ENCODE measurements at regions not wholly inside any gene's neighbourhood (a gene's known extent, or its start where the extent isn't known, plus 50 kb on each side); places are given as distances from the start of the nearest gene placed in this dataset.
A peak's percentile ranks its signal among the peaks of the same experiment; 100 is the strongest.

DNA sequence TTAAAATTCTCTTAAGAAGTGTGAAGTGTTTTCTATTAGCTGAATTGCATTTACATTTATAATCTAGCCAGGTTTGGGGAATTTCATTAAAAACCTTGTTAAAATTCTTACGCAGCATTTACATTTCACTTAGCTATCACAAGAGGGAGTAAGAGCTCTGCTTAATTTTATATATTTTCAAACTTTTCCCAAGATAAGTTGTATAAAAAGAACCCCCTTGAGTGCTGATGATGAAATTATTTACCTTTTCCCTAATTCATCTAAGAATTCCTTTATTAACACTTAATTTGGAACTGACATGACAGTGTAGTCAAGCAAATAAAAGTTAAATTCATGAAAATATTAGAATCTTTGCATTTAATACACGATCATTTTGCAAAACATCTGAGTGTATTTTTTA, 54.2 kb upstream of the ZSWIM2 start (continued):
- TF ChIP-seq DEAF1 (CRISPR knock-in tag; IDR thresholded peaks at IDR 0.05) (0 out of 2 replicates have a peak, but pooled peaks have one; percentile 17), CTCF (IDR thresholded peaks at IDR 0.05 in 2 of 3, conservative IDR thresholded peaks at IDR 0.05 in 1 of 3; ENCODE audit: insufficient read depth in 2 of 3, low read depth in 1 of 3, low read length in 3 of 3) (peak in 2 of 3 experiments; percentile 30 to 62; a peak in 4 of 6 replicates), KDM5B (IDR thresholded peaks at IDR 0.05; ENCODE audit: insufficient replicate concordance, low read depth, low read length) (no peak), POLR2H (tag; IDR thresholded peaks at IDR 0.05; ENCODE audit: low read depth) (peak; percentile 32; the same call in 1 of the 2 replicates), REST (IDR thresholded peaks at IDR 0.05; ENCODE audit: borderline replicate concordance) (peak; percentile 46; the same call in 1 of the 2 replicates), REST (CRISPR knock-in tag; IDR thresholded peaks at IDR 0.05; ENCODE audit: low read depth) (no peak), ZEB2 (IDR thresholded peaks at IDR 0.05) (no peak), ZNF239 (CRISPR knock-in tag; IDR thresholded peaks at IDR 0.05) (no peak), ARID2 (IDR thresholded peaks at IDR 0.05) (no peak), HDAC8 (tag; IDR thresholded peaks at IDR 0.05) (no peak)
- TF ChIP-seq, protein P1, sequence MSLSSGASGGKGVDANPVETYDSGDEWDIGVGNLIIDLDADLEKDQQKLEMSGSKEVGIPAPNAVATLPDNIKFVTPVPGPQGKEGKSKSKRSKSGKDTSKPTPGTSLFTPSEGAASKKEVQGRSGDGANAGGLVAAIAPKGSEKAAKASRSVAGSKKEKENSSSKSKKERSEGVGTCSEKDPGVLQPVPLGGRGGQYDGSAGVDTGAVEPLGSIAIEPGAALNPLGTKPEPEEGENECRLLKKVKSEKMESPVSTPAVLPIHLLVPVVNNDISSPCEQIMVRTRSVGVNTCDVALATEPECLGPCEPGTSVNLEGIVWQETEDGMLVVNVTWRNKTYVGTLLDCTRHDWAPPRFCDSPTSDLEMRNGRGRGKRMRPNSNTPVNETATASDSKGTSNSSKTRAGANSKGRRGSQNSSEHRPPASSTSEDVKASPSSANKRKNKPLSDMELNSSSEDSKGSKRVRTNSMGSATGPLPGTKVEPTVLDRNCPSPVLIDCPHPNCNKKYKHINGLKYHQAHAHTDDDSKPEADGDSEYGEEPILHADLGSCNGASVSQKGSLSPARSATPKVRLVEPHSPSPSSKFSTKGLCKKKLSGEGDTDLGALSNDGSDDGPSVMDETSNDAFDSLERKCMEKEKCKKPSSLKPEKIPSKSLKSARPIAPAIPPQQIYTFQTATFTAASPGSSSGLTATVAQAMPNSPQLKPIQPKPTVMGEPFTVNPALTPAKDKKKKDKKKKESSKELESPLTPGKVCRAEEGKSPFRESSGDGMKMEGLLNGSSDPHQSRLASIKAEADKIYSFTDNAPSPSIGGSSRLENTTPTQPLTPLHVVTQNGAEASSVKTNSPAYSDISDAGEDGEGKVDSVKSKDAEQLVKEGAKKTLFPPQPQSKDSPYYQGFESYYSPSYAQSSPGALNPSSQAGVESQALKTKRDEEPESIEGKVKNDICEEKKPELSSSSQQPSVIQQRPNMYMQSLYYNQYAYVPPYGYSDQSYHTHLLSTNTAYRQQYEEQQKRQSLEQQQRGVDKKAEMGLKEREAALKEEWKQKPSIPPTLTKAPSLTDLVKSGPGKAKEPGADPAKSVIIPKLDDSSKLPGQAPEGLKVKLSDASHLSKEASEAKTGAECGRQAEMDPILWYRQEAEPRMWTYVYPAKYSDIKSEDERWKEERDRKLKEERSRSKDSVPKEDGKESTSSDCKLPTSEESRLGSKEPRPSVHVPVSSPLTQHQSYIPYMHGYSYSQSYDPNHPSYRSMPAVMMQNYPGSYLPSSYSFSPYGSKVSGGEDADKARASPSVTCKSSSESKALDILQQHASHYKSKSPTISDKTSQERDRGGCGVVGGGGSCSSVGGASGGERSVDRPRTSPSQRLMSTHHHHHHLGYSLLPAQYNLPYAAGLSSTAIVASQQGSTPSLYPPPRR (CRISPR knock-in tag; IDR thresholded peaks at IDR 0.05; ENCODE audit: borderline replicate concordance): no peak

Data from K562 (cell line).